ENCODE measurements at regions not wholly inside any gene's neighbourhood (a gene's known extent, or its start where the extent isn't known, plus 50 kb on each side); places are given as distances from the start of the nearest gene placed in this dataset.
"Not testable (repeated sequence)": the region's sequence is repeated elsewhere in the genome, so short reads cannot be mapped to it uniquely, and the experiment has no call there.

GRCh38 chr7:84941936-84942335 lies 244.9 kb downstream of the SEMA3D start:
- no peak for DNase-seq

- no peak for DNase-seq
Measured at GRCh38 chr7:84941291-84941690, 245.6 kb downstream of the SEMA3D start.

DNA sequence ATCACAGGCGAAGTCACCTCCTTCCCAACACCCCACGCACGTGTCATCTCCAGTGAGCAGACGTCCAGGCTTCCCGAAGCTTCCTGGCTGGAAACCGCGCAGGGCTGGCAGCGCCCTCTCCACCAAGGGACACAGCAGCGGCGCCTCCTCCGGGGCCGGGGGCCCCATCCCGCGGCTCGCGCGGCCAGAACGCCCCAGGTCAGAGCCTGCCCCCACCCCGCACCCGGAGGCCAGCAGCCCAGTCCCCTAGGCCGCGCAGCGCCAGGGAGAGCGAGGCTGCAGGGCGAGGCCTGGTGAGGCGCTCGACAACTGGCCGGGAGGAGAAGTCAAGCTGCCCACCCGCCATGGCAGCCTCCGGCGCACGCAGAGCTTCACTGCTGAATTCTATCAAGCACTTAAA lies 247.0 kb downstream of the SEMA3D start:
- no peak for DNase-seq

- DNase-seq = no peak
Measured at GRCh38 chr7:84939442-84939841, 247.4 kb downstream of the SEMA3D start.

- peak; percentile 1 for DNase-seq
Measured at GRCh38 chr7:84924353-84924752, 262.5 kb downstream of the SEMA3D start.

GRCh38 chr7:84923348-84923747 lies 263.5 kb downstream of the SEMA3D start:
- no peak for DNase-seq

DNA sequence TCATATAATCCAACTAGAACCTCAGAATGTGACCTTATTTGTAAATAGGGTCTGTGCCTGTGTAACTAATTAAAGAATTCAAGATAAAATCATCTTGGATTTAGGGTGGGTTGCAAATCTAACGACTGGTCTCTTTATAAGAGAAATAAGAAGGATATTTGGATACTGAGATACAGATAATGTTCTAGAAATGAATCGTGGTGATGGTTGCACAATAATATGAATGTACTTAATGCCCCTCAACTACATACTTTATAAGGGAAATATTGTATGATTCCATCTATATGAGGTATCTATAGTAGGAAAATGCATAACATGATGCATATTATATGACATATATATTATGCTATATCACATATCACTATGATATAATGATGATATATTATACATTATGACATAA lies 265.7 kb downstream of the SEMA3D start:
- no peak for DNase-seq

DNA sequence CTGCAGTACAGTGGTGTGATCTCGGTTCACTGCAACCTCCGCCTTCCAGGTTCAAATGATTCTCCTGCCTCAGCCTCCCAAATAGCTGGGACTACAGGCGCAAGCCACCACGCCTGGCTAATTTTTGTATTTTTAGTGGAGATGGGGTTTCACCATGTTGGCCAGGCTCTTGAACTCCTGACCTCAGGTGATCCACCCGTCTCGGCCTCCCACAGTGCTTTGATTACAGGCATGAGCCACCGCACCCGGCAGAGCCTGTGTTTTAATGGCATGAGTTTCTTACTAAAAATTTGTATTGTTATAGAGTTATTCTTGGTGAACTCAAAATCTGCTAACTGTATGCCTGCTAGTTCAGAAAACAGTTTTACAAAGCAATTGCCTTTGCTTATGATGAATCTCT lies 269.9 kb downstream of the SEMA3D start:
- DNase-seq = not testable (repeated sequence)

- no peak for DNase-seq
Measured at GRCh38 chr7:84916161-84916560, 270.7 kb downstream of the SEMA3D start.

DNA sequence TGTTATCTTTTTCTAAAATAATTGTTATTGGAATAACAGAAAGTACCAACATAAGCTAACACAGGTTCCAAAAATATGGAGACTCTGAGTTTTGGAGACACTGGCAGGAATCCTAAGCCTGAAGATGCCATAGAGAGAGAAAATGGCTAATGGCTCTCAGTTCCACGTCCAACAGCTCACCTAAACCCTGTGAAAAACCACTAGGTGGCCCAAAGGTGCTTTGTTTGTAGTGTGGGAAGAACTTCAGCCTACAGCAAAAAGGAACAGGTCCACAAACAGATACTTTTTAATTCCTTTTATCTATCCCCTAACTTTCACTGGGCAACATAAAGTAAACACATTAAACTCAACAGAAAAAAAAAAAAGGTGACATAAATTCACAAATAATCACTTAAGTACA lies 272.3 kb downstream of the SEMA3D start:
- no peak for DNase-seq

- no peak for DNase-seq
Measured at GRCh38 chr7:84913731-84914130, 273.1 kb downstream of the SEMA3D start.

DNA sequence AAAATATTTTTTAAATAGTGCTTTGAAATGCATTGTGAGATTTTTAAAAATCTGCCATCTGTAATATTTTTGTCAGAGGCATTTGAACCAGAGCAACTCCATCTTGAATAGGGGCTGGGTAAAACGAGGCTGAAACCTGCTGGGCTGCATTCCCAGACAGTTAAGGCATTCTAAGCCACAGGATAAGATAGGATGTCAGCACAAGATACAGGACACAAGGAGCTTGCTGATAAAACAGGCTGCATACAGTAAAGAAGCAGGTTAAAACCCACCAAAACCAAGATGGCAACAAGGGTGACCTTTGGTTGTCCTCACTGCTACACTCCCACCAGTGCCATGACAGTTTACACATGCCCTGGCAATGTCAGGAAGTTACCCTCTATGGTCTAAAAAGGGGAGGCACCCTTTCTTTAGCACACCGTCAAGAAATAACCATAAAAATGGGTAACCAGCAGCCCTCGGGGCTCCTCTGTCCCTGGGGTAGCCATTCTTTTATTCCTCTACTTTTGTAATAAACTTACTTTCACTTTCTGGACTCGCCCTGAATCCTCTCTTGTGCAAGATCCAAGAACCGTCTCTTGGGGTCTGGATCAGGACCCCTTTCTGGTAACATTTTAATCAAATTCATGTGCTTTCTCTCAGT lies 273.7 kb downstream of the SEMA3D start:
- no peak for DNase-seq

- no peak for DNase-seq
Measured at GRCh38 chr7:84912537-84912936, 274.3 kb downstream of the SEMA3D start.

DNA sequence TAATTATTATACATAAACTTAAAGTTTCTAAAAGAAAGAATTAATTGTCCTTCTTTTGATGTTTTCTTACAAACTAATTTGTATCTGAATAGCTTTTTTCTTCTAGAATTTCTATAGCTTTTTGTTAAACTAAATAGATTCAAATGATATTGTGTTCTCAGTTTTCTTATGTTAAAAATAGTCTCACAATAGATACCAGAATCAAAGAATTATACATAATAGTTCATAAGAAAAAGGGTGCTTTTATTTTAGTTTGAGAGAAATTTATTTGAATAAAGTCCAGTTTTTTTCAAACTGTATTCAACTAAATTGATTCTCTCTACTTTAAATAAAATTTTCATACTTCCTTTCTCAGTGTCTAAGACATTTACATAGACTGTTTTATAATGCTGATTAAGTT lies 274.8 kb downstream of the SEMA3D start:
- DNase-seq = no peak

GRCh38 chr7:84911077-84911476 lies 275.8 kb downstream of the SEMA3D start:
- no peak for DNase-seq

GRCh38 chr7:84910322-84910721 lies 276.5 kb downstream of the SEMA3D start:
- not testable (repeated sequence) for DNase-seq

- DNase-seq = no peak
Measured at GRCh38 chr7:84908196-84908793, 278.6 kb downstream of the SEMA3D start.

GRCh38 chr7:84906889-84907288 lies 280.0 kb downstream of the SEMA3D start:
- DNase-seq = no peak

- DNase-seq = no peak
Measured at GRCh38 chr7:84904561-84904960, 282.3 kb downstream of the SEMA3D start.

GRCh38 chr7:84901366-84901765 lies 285.5 kb downstream of the SEMA3D start:
- DNase-seq = no peak

GRCh38 chr7:84900215-84900614 lies 286.6 kb downstream of the SEMA3D start:
- no peak for DNase-seq

GRCh38 chr7:84895563-84895962 lies 291.3 kb downstream of the SEMA3D start:
- no peak for DNase-seq

DNA sequence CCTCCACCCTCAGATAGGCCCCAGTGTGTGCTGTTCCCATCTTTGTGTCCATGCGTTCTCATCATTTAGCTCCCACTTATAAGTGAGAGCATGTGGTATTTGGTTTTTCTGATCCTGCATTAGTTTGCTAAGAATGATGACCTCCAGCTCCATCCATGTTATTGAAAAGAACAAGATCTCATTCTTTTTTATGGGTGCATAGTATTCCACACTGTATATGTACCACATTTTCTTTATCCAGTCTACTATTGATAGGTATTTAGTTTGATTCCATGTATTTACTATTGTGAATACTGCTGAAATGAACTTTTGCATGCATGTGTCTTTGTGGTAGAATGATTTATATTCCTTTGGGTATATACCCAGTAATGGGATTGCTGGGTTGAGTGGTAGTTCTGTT lies 303.3 kb downstream of the SEMA3D start:
- not testable (repeated sequence) for DNase-seq

GRCh38 chr7:84880326-84880997 lies 306.4 kb downstream of the SEMA3D start:
- not testable (repeated sequence) for DNase-seq
